CD14-positive monocyte (primary cell): ENCODE measurements at regions not wholly inside any gene's neighbourhood (a gene's known extent, or its start where the extent isn't known, plus 50 kb on each side); places are given as distances from the start of the nearest gene placed in this dataset.

Source experiments
- DNase-seq, 3 donors: peaks; one replicate each; pipeline ENCODE4 v3.0.0-alpha.2; 2011 to 2022
- H2AFZ ChIP-seq: 2 replicates; pipeline ENCODE4 v1.6.0; 2012; ENCODE audit warnings: mild to moderate bottlenecking, low read depth, low read length, inconsistent platforms; ENCODE audit not compliant: insufficient read depth, poor library complexity, severe bottlenecking
- H3K27ac ChIP-seq, 2 donors: 1 replicate in 1 of 2; 2 replicates in 1 of 2; pipeline ENCODE4 v1.5.1; 2012 to 2013; ENCODE audit warnings: low read length in 2 of 2, control low read depth in 1 of 2, inconsistent platforms in 1 of 2, low read depth in 1 of 2, mild to moderate bottlenecking in 1 of 2
- H3K27me3 ChIP-seq, 2 donors: one replicate each; pipeline versions ENCODE4 v1.6.0 to v1.6.1; 2011 to 2013; ENCODE audit warnings: low read length in 2 of 2; ENCODE audit not compliant: control insufficient read depth in 2 of 2, insufficient read depth in 2 of 2
- H3K36me3 ChIP-seq, 2 donors: replicated peaks in 1 of 2; 1 replicate in 1 of 2; 2 replicates in 1 of 2; pipeline versions ENCODE4 v1.5.1 to v1.6.1; 2012 to 2013; ENCODE audit warnings: low read length in 2 of 2, control low read depth in 1 of 2, inconsistent platforms in 1 of 2, mild to moderate bottlenecking in 1 of 2; ENCODE audit not compliant: insufficient read depth in 2 of 2, control insufficient read depth in 1 of 2
- H3K4me1 ChIP-seq, 2 donors: 1 replicate in 1 of 2; 2 replicates in 1 of 2; pipeline versions ENCODE4 v1.5.1 to v1.6.1; 2012 to 2013; ENCODE audit warnings: low read length in 2 of 2, control low read depth in 1 of 2, inconsistent platforms in 1 of 2, mild to moderate bottlenecking in 1 of 2, moderate library complexity in 1 of 2; ENCODE audit not compliant: insufficient read depth in 2 of 2, control insufficient read depth in 1 of 2
- H3K4me2 ChIP-seq: replicated peaks from 2 replicates; pipeline ENCODE3; 2012; ENCODE audit warnings: low read length, moderate library complexity, mild to moderate bottlenecking; ENCODE audit not compliant: poor library complexity, severe bottlenecking; ENCODE audit errors: extremely low read depth
- H3K4me3 ChIP-seq, 3 experiments: fragments of 200-600 bp in 1 of 3; sonication (generic) in 1 of 3; replicated peaks in 1 of 3; 1 replicate in 2 of 3; 2 replicates in 1 of 3; pipeline ENCODE4 v1.5.1; 2011 to 2013; ENCODE audit warnings: low read length in 3 of 3, mild to moderate bottlenecking in 3 of 3, control low read depth in 2 of 3, low read depth in 2 of 3, inconsistent platforms in 1 of 3, moderate library complexity in 1 of 3
- H3K79me2 ChIP-seq: 2 replicates; pipeline ENCODE4 v1.6.0; 2012; ENCODE audit warnings: mild to moderate bottlenecking, control low read depth, inconsistent platforms, low read length, moderate library complexity; ENCODE audit not compliant: insufficient read depth
- H3K9ac ChIP-seq: 2 replicates; pipeline ENCODE4 v1.6.0; 2017; ENCODE audit warnings: low read length, mild to moderate bottlenecking; ENCODE audit not compliant: insufficient read depth, poor library complexity, severe bottlenecking
- H3K9me3 ChIP-seq, 2 donors: replicated peaks in 1 of 2; 1 replicate in 1 of 2; 2 replicates in 1 of 2; pipeline versions ENCODE4 v1.5.1 to v1.6.1; 2012 to 2013; ENCODE audit warnings: low read length in 2 of 2, control low read depth in 1 of 2; ENCODE audit not compliant: control insufficient read depth in 1 of 2, insufficient read depth in 1 of 2
- H4K20me1 ChIP-seq: 2 replicates; pipeline ENCODE4 v1.6.0; 2012; ENCODE audit warnings: mild to moderate bottlenecking, low read length, control low read depth, moderate library complexity; ENCODE audit not compliant: insufficient read depth
- H3K27ac Mint-ChIP-seq, 7 donors: one replicate each; pipeline ENCODE4 v1.8.0; 2020; ENCODE audit warnings: mild to moderate bottlenecking in 7 of 7, mixed read lengths in 7 of 7, moderate library complexity in 6 of 7, inconsistent platforms in 2 of 7
- H3K27me3 Mint-ChIP-seq, 3 donors: one replicate each; pipeline ENCODE4 v1.8.0; 2021 to 2022; ENCODE audit warnings: low read depth in 3 of 3, mild to moderate bottlenecking in 3 of 3, mixed read lengths in 3 of 3, moderate library complexity in 3 of 3, inconsistent platforms in 1 of 3
- H3K36me3 Mint-ChIP-seq, 2 donors: one replicate each; pipeline ENCODE4 v1.8.0; 2020; ENCODE audit warnings: mixed read lengths in 2 of 2, inconsistent platforms in 1 of 2, mild to moderate bottlenecking in 1 of 2
- H3K4me1 Mint-ChIP-seq: one replicate; pipeline ENCODE4 v1.8.0; 2020; ENCODE audit warnings: mild to moderate bottlenecking, mixed read lengths
- H3K4me3 Mint-ChIP-seq, 2 donors: one replicate each; pipeline ENCODE4 v1.8.0; 2020; ENCODE audit warnings: mild to moderate bottlenecking in 2 of 2, mixed read lengths in 2 of 2, moderate library complexity in 1 of 2
- H3K9me3 Mint-ChIP-seq, 7 donors: one replicate each; pipeline ENCODE4 v1.8.0; 2020 to 2022; ENCODE audit warnings: mixed read lengths in 7 of 7, mild to moderate bottlenecking in 6 of 7, moderate library complexity in 6 of 7, inconsistent platforms in 2 of 7
- CTCF ChIP-seq: fragments of 200-600 bp; IDR thresholded peaks from one replicate; pipeline ENCODE4 v1.8.0; 2022; ENCODE audit warnings: antibody characterized with exemption, mild to moderate bottlenecking
- WGBS: methylation state at CpG from one replicate; pipeline ENCODE4 v1.1.5; 2013; ENCODE audit warnings: missing lambda C conversion rate; ENCODE audit not compliant: insufficient coverage; 5-methylcytosine and 5-hydroxymethylcytosine counted together
- intact Hi-C, 2 donors: fragments of 100-400 bp; cut with micrococcal nuclease; formaldehyde crosslinking; loops; one replicate each; pipeline versions ENCODE4 v1.15.0 to v1.15.1; 2023

GRCh38 chr9:13026956-13027355, 252.1 kb downstream of the LURAP1L start:
- Histone ChIP-seq H3K36me3 (no peaks in the 10 kb centered on the region), H3K27me3 (no peaks in the 10 kb centered on the region), H3K9me3 (no peaks in the 10 kb centered on the region), H3K4me3 (no peak overlapping the region), H3K27ac (no peak overlapping the region), H3K4me2 (no peak overlapping the region), H3K4me1 (no peaks in the 10 kb centered on the region), H2AFZ (no peak overlapping the region), H3K79me2 (no peaks in the 10 kb centered on the region), H4K20me1 (no peaks in the 10 kb centered on the region), H3K9ac (no peak overlapping the region)
- Mint-ChIP-seq H3K36me3 (no peaks in the 10 kb centered on the region), H3K4me3 (no peak overlapping the region), H3K4me1 (no peaks in the 10 kb centered on the region), H3K27me3 (peaks cover 0 to 1% (median 0%) of the 10 kb centered on the region in 3 donors), H3K9me3 (peaks cover 0 to 5% (median 0%) of the 10 kb centered on the region in 7 donors), H3K27ac (no peak overlapping the region)
- intact Hi-C loops, result no loop called here
- WGBS, result 66% methylated on average over 2 of the region's 3 CpGs
- no peak for DNase-seq
- no peak for TF ChIP-seq CTCF

- Mint-ChIP-seq H3K4me3 (no peak overlapping the region), H3K4me1 (no peaks in the 10 kb centered on the region), H3K27me3 (peaks cover 0 to 1% (median 0%) of the 10 kb centered on the region in 3 donors), H3K9me3 (peaks cover 0 to 5% (median 0%) of the 10 kb centered on the region in 7 donors), H3K27ac (no peak overlapping the region), H3K36me3 (no peaks in the 10 kb centered on the region)
- Histone ChIP-seq H3K27me3 (no peaks in the 10 kb centered on the region), H2AFZ (no peak overlapping the region), H3K79me2 (no peaks in the 10 kb centered on the region), H3K36me3 (no peaks in the 10 kb centered on the region), H3K4me1 (no peaks in the 10 kb centered on the region), H3K27ac (no peak overlapping the region), H3K4me3 (no peak overlapping the region), H3K4me2 (no peak overlapping the region), H4K20me1 (no peaks in the 10 kb centered on the region), H3K9ac (no peak overlapping the region), H3K9me3 (no peaks in the 10 kb centered on the region)
- TF ChIP-seq CTCF, result no peak
- 100% methylated on average over 1 of the region's 6 CpGs for WGBS
- intact Hi-C loops, result no loop called here
- DNase-seq, result no peak
Measured at GRCh38 chr9:13027879-13028278, 251.6 kb downstream of the MPDZ start.
